ENCODE measurements at regions not wholly inside any gene's neighbourhood (a gene's known extent, or its start where the extent isn't known, plus 50 kb on each side); places are given as distances from the start of the nearest gene placed in this dataset.

GRCh38 chr10:93235686-93236085, 162.0 kb downstream of the CYP26A1 start:
- no peak for TF ChIP-seq PBX3 (CRISPR knock-in tag; IDR thresholded peaks at IDR 0.05)
- TF ChIP-seq ZNF274 (IDR thresholded peaks at IDR 0.05; ENCODE audit: low read length), result no peak
- no peak for TF ChIP-seq ZNF274 (tag by site-specific recombination; IDR thresholded peaks at IDR 0.05; ENCODE audit: borderline replicate concordance)
- no peak for TF ChIP-seq PRDM4 (tag by site-specific recombination; IDR thresholded peaks at IDR 0.05)
- no peak for TF ChIP-seq CTCF (tag by site-specific recombination; IDR thresholded peaks at IDR 0.05)
- no peak for TF ChIP-seq MEIS1 (CRISPR knock-in tag; IDR thresholded peaks at IDR 0.05; ENCODE audit: borderline replicate concordance)
- TF ChIP-seq ZNF292 (tag by site-specific recombination; IDR thresholded peaks at IDR 0.05; ENCODE audit: borderline replicate concordance, low read depth), result no peak
- TF ChIP-seq KLF9 (tag by site-specific recombination; IDR thresholded peaks at IDR 0.05; ENCODE audit: low read depth), result no peak
- no peak for TF ChIP-seq YY1 (tag by site-specific recombination; IDR thresholded peaks at IDR 0.05)
- no peak for TF ChIP-seq ZNF548 (tag by site-specific recombination; IDR thresholded peaks at IDR 0.05)
- TF ChIP-seq SP2 (tag by site-specific recombination; IDR thresholded peaks at IDR 0.05), result no peak
- no peak for TF ChIP-seq MYNN (tag by site-specific recombination; IDR thresholded peaks at IDR 0.05; ENCODE audit: borderline replicate concordance)
- TF ChIP-seq REST (tag by site-specific recombination; IDR thresholded peaks at IDR 0.05), result no peak
- TF ChIP-seq ZNF785 (tag by site-specific recombination; IDR thresholded peaks at IDR 0.05), result no peak
